Erythroblast (primary cell): ENCODE measurements at regions not wholly inside any gene's neighbourhood (a gene's known extent, or its start where the extent isn't known, plus 50 kb on each side); places are given as distances from the start of the nearest gene placed in this dataset.

Experiments used
- DNase-seq, 2 experiments: peaks; one replicate each; lab custom pipeline; 2025; lab: John Stamatoyannopoulos, UW
- GATA1 ChIP-seq: IDR thresholded peaks from 2 replicates; pipeline ENCODE4 v1.6.1; 2011; ENCODE audit warnings: low read depth, mild to moderate bottlenecking, control low read depth, low read length, moderate library complexity
- POLR2A ChIP-seq: IDR thresholded peaks from 2 replicates; pipeline ENCODE4 v1.6.1; 2011; ENCODE audit warnings: mild to moderate bottlenecking, low read length

- TF ChIP-seq POLR2A (no peak), GATA1 (no peak)
- DNase-seq, result no peak
These were observed 62.0 kb downstream of the ENGASE start for GRCh38 chr17:79136596-79136995.
